HG03460 (cell line): ENCODE measurements at regions not wholly inside any gene's neighbourhood (a gene's known extent, or its start where the extent isn't known, plus 50 kb on each side); places are given as distances from the start of the nearest gene placed in this dataset.
"Not testable (repeated sequence)": the region's sequence is repeated elsewhere in the genome, so short reads cannot be mapped to it uniquely, and the experiment has no call there.

Experiments
- ATAC-seq: cut with Tn5 transposase; IDR thresholded peaks from one replicate; pipeline ENCODE4 v1.9.1; 2021; ENCODE audit not compliant: unreplicated experiment

DNA sequence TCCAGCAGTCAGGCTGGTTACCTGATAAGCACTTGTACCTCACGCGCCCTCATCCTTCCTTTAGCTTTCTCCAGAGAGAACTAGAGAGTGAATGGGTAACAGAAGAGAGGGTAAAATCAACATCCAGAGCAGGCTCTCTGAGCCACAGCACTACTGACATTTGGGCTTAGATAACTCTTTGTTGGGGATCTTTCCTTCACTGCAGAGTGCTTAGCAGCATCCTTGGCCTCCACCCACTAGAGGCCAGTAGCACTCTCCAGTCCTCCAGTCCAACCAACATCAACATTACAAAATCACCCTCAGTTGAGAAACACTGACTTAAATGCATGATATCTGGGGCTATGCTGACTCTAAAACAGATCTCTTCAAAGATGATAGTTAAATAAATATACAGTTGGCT, 220.7 kb downstream of the TACR3 start:
- ATAC-seq, result no peak

DNA sequence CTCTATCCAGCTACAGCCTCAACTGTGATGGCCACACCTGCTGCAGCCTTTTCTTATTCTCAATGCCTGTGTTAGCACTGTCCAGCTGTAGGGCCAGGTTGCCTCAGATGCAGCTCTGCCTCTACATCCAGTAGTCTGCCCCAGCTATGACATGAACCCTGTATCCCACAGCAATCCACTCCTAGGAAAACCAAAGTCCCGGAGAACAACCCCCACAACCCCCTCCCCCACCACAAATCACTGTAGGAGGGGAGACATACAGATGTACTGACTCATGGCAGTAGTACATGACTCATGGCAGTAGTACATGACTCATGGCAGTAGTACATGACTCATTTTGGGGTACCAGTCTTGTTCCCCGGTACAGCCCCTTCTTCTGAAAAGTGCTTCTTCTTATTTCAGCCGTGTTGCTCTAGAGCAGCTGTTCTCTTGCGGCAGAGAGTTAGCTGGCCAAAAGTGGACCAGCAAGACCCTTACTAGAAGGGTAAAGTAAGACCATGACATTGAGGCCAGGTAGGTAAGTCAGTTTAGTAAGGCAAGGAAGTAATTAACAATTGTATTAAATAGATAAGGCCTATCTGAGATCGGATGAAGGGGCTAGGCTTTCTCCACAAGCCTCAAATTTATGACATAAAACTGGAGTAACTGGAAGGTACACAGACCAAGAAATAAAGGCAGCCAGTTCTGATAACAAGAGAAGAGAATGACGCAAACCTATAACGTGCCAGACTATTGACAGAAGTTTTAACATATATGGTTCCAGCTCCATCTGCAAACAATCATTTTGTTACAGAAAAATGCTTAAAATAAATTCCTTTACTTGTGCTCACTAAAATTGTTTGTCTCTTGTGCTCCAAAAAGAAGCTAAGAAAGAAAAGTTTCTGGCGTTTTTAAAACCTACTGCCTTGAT, 221.4 kb downstream of the TACR3 start:
- ATAC-seq, result peak; percentile 89

GRCh38 chr4:103497692-103498091, 222.1 kb downstream of the TACR3 start:
- peak; percentile 32 for ATAC-seq

- ATAC-seq, result no peak
These were observed 223.0 kb downstream of the TACR3 start for GRCh38 chr4:103496800-103497199.

- no peak for ATAC-seq
These were observed 226.2 kb downstream of the TACR3 start for GRCh38 chr4:103493450-103494159.

- not testable (repeated sequence) for ATAC-seq
These were observed 234.5 kb downstream of the TACR3 start for GRCh38 chr4:103485296-103485695.

DNA sequence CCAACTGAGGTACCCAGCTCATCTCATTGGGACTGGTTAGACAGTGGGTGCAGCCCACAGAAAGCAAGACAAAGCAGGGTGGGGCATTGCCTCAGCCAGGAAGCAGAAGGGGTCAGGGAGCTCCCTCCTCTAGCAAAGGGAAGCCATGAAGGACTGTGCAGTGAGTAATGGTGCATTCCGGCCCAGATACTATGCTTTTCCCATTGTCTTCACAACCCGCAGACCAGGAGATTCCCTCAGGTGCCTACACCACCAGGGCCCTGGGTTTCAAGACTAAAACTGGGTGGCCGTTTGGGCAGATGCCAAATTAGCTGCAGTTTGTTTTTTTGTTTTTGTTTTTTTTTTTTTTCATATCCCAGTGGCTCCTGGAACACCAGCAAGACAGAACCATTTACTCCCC, 235.3 kb downstream of the TACR3 start:
- no peak for ATAC-seq

DNA sequence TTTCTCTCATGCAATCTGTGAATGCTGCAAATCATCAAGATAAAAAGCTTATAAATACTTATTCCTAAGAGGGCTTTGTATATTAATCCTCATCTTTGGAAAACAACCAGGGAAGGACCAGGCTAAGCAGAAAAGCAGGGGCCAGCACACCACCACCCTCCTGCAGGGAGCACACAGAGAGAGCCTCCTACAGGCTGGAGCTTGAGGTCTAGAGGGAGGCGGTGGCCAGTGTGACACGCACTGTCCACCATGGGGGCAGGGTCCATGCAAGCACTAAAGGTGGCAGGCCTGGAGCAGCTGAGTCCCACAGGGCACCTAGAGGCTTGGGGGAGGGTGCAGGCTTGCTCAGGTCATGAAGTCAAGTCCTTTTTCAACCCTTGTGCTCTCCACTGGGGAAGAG, 236.9 kb downstream of the TACR3 start:
- ATAC-seq, result no peak

DNA sequence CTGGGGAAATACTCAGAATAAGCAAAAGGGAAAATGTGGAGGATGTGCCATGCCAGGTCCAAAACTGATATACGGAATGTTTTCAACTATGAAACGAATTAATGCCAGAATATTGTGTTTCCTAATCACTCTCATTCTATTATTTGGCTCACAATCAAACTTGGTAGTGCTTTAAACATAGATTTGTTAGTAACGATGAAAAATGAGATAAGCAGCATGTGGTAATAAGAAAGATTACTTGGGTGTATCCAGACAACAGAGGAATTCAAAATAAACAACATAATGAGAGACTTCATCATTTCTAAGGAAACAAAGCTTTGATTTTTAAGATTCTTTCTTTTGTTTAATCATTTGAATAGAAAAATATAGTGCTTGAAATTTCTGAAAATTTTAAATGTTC, 237.3 kb downstream of the TACR3 start:
- no peak for ATAC-seq

GRCh38 chr4:103478734-103479133, 241.1 kb downstream of the TACR3 start:
- ATAC-seq, result no peak

GRCh38 chr4:103478210-103478609, 241.6 kb downstream of the TACR3 start:
- ATAC-seq, result no peak

DNA sequence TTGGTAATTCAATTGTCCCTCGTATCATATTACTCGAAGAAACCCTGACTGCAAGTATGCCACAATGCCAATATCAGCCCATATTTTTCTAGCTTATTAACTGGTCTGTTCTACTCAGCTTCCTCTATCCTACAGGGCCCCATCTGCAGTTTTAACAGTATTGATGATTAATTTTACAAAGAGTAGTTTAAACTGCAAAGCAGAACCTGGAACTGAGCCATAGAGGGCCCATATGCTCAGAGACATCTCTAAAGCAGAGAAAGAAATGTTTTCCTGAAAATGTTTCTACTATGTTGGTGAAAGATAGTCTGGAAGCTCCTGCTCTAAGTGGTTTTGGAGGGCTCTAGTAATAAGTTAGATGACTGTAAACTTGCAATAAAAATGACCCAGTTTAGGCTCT, 259.4 kb upstream of the CENPE start:
- no peak for ATAC-seq

GRCh38 chr4:103451341-103451740, 253.2 kb upstream of the CENPE start:
- ATAC-seq, result no peak

- ATAC-seq, result no peak
These were observed 252.6 kb upstream of the CENPE start for GRCh38 chr4:103450693-103451092.

DNA sequence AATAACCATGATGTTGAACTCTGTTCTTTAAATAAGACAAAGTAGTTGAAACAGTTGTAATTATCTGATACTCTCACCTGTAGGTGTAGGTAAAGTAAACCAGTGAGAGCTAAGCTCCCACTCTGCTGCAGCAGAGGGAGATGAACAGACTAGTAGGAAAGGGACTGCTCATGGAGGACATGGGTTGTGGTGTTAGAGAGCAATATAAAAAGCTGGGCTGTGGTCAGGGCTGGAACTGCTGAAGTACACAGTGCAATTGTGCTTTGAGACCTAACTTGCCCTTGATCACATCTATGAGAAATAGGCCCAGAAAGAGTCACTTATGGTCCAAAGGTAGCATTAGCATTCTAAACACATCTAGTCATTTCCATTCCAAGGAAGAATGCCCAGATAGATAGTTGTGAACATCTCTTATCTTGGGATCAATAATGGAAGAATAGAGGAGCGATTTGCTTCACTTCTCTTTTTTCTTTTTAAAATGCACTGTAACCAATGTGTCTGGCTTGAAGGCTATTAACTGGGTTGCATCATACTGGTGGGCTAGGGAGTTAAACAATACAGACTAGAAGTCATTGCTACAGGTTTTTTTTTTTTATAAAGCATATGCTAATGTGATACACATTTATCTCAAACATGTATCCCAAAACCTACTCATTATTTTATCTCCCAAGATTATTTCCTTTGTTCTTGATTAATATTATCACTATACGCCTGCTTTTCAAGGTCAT, 251.3 kb upstream of the CENPE start:
- ATAC-seq, result no peak

DNA sequence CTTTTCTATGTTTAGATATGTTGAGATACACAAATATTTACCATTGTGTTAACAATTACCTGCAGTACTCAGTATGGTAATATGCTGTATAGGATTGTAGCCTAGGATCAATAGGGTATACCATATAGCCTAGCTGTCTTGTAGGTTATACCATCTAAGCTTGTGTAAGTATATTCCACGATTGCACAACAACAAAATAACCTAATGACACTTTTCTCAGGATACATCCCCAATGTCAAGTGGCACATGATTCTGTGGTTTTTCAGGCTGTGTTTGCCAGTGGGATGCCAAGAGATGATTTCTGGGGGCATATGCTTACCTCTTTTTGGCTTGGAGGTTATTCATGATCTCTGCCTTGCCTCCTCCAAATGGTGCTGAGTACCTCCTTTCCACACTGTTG, 247.2 kb upstream of the CENPE start:
- ATAC-seq, result no peak

DNA sequence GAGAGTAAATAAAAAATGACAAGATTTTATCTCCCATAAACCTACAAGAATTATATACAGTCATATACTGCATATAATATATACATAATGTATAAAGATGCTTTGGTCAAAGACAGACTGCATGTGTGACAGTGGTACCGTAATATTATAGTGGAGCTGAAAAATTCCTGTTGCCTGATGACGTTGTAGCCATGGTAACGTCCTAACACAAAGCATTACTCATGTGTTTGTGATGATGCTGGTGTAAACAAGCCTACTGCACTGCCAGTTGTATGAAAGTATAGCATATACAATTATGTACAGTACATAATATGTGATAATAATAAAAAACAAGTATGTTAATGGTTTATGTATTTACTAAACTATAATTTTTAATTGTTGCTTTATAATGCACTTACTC, 245.2 kb upstream of the CENPE start:
- no peak for ATAC-seq

DNA sequence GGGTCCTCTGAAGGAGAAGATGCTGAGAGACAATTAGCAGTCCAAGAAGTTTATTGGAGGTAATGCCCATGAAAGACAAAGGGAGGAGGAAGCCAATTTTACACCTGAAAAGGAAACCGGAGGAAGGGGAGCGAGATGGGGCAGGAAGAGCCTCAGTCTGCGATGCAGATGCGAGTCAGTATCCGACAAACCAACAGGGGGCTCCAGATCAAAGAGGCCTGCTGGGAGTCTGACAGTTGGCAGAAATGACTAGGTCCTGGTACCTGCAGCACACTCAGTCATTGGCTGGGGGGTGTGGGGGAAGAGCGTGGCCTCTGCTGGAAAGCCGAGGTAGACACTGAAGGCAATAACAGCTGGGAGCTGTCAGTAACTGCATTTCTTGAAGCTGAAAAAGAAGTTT, 231.1 kb upstream of the CENPE start:
- ATAC-seq, result peak; percentile 78

DNA sequence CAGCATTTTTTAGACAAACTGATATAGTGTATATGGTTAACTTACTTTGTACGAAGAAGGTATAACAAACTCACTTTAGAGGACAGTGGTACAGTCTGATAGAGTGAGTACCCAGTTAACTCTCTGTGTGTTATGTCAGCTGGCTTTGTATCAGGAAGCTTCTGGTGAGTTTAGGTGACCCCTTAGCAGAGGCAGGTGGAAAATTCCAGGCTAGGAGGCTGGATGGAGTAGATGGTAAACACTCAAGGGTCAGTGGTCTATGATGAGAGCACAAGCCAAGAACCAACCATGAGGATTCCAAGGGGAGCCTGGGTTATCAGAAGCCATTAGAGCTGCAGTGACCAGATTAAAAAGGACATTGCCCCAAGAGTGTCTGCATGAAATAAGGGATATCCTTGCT, 227.3 kb upstream of the CENPE start:
- no peak for ATAC-seq

DNA sequence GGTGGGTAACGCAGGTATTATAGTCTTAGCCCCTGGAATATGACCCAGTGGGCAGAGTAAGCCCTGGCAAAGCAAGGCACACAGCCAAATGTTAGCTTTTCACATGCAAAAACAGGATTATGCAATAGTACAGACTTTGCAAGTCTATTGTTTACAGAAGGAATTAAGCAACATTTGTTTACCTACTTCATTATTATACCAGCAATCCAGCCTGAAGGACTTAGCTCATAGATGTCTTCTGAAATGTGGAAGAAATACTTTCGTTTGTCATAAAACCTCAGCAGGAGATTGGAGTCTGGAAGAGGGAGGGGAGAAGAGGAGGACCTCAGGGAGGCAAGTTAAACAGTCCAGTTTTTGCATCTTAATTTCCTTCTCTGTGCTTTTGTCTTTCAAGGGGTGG, 226.7 kb upstream of the CENPE start:
- no peak for ATAC-seq

- no peak for ATAC-seq
These were observed 225.1 kb upstream of the CENPE start for GRCh38 chr4:103423261-103423660.
